Stomach (tissue), 8 donors: ENCODE measurements at regions not wholly inside any gene's neighbourhood (a gene's known extent, or its start where the extent isn't known, plus 50 kb on each side); places are given as distances from the start of the nearest gene placed in this dataset.
A peak's percentile ranks its signal among the peaks of the same experiment; 100 is the strongest.

ENCODE experiments used
- DNase-seq, 2 donors: peaks; one replicate each; pipeline versions ENCODE4 v3.0.0 to v3.0.0-alpha.2; 2013 to 2019
- H3K27ac ChIP-seq, 5 donors: fragments of 200-600 bp in 4 of 5; sonication (generic) in 4 of 5; one replicate each; pipeline ENCODE4 v1.5.1; 2013 to 2019; ENCODE audit warnings: mild to moderate bottlenecking in 1 of 5, moderate library complexity in 1 of 5
- H3K27me3 ChIP-seq, 3 donors: fragments of 200-600 bp; sonication (generic); one replicate each; pipeline ENCODE4 v1.5.1; 2017 to 2019; ENCODE audit warnings: mixed run types in 1 of 3
- H3K36me3 ChIP-seq, 4 donors: fragments of 200-600 bp; sonication (generic); 1 replicate in 3 of 4; 2 replicates in 1 of 4; pipeline ENCODE4 v1.5.1; 2016 to 2019
- H3K4me1 ChIP-seq, 4 donors: fragments of 200-600 bp; sonication (generic); one replicate each; pipeline ENCODE4 v1.5.1; 2016 to 2019
- H3K4me3 ChIP-seq, 4 donors: fragments of 200-600 bp; sonication (generic) in 3 of 4; one replicate each; pipeline ENCODE4 v1.5.1; 2016 to 2019; ENCODE audit warnings: mild to moderate bottlenecking in 1 of 4
- H3K9me3 ChIP-seq, 4 donors: fragments of 200-600 bp; sonication (generic); one replicate each; pipeline ENCODE4 v1.5.1; 2016 to 2019
- CTCF ChIP-seq, 7 experiments: fragments of 450-650 bp in 4 of 7; fragments of 200-600 bp in 3 of 7; sonication (generic) in 3 of 7; IDR thresholded peaks; one replicate each; pipeline ENCODE4 v1.5.1; 2016 to 2019; ENCODE audit warnings: antibody characterized with exemption in 7 of 7, control low read depth in 2 of 7, mild to moderate bottlenecking in 1 of 7
- EP300 ChIP-seq: sonication (generic); formaldehyde crosslinking; IDR thresholded peaks from one replicate; pipeline ENCODE4 v1.6.1; 2017; ENCODE audit warnings: antibody characterized with exemption
- POLR2A ChIP-seq, 4 donors: fragments of 450-650 bp; IDR thresholded peaks; one replicate each; pipeline ENCODE4 v1.6.1; 2016; ENCODE audit warnings: antibody characterized with exemption in 4 of 4, control low read depth in 2 of 4, mild to moderate bottlenecking in 1 of 4, moderate library complexity in 1 of 4
- POLR2AphosphoS5 ChIP-seq, 3 donors: sonication (generic); formaldehyde crosslinking; IDR thresholded peaks; one replicate each; pipeline ENCODE4 v1.6.1; 2016; ENCODE audit warnings: antibody characterized with exemption in 3 of 3
- WGBS, 5 donors: extraction: QIAGEN DNeasy Blood & Tissue Kit in 3 of 5; methylation state at CpG; one replicate each; pipeline versions ENCODE4 v1.1.5 to v1.1.7; 2013 to 2018; 5-methylcytosine and 5-hydroxymethylcytosine counted together
- intact Hi-C: fragments of 100-400 bp; cut with DNase I; formaldehyde crosslinking; loops from one replicate; pipeline ENCODE4 v1.15.1; 2023; ENCODE audit warnings: low total_unique reads
- donor health status: healthy with polysubstance abuse.
- donor health status: Bipolar disorder and iron deficiency.
- donor health status: healthy.

- WGBS, 5 donors = 88 to 100% (median 96%) methylated on average over 1 of the region's 1 CpG
- Histone ChIP-seq H3K36me3 (no peaks in the 10 kb centered on the region), H3K4me1 (peaks cover 0 to 15% (median 8%) of the 10 kb centered on the region in 4 donors), H3K27ac (peak overlapping the region in 4 of 5 donors; percentile 32 to 68 (median 53)), H3K9me3 (no peaks in the 10 kb centered on the region), H3K4me3 (no peak overlapping the region), H3K27me3 (no peaks in the 10 kb centered on the region)
- intact Hi-C loops = no loop called here
- TF ChIP-seq POLR2AphosphoS5 (IDR thresholded peaks at IDR 0.05) = no peak
- no peak for TF ChIP-seq EP300
- TF ChIP-seq POLR2A (IDR thresholded peaks at IDR 0.05) = no peak
- peak in 1 of 2 donors; percentile 73 for DNase-seq
Observed at GRCh38 chr3:113118336-113118735, 93.0 kb upstream of the BOC start.

- Histone ChIP-seq H3K27ac (no peak overlapping the region), H3K4me1 (no peaks in the 10 kb centered on the region), H3K4me3 (no peak overlapping the region), H3K36me3 (no peaks in the 10 kb centered on the region), H3K9me3 (no peaks in the 10 kb centered on the region), H3K27me3 (no peaks in the 10 kb centered on the region)
- no peak for DNase-seq
- TF ChIP-seq CTCF (IDR thresholded peaks at IDR 0.05) = no peak
- no peak for TF ChIP-seq POLR2AphosphoS5 (IDR thresholded peaks at IDR 0.05)
- TF ChIP-seq EP300 = no peak
- TF ChIP-seq POLR2A (IDR thresholded peaks at IDR 0.05) = no peak
- WGBS, 5 donors = 92 to 96% (median 94%) methylated on average over 13 of the region's 13 CpGs
- intact Hi-C loops = no loop called here
Observed at GRCh38 chr3:113124256-113124830, 87.0 kb upstream of the BOC start.

GRCh38 chr3:113125951-113126350 lies 85.4 kb upstream of the BOC start:
- no peak for TF ChIP-seq POLR2A (IDR thresholded peaks at IDR 0.05)
- TF ChIP-seq CTCF (IDR thresholded peaks at IDR 0.05) = no peak
- no peak for TF ChIP-seq EP300
- no peak for TF ChIP-seq POLR2AphosphoS5 (IDR thresholded peaks at IDR 0.05)
- 90 to 97% (median 94%) methylated on average over 4 of the region's 4 CpGs for WGBS, 5 donors
- Histone ChIP-seq H3K36me3 (no peaks in the 10 kb centered on the region), H3K27me3 (no peaks in the 10 kb centered on the region), H3K4me3 (no peak overlapping the region), H3K9me3 (no peaks in the 10 kb centered on the region), H3K27ac (no peak overlapping the region), H3K4me1 (no peaks in the 10 kb centered on the region)
- no peak for DNase-seq
- intact Hi-C loops = no loop called here

- 68 to 76% (median 74%) methylated on average over 9 of the region's 9 CpGs for WGBS, 5 donors
- H3K9me3 ChIP-seq = no peaks in the 10 kb centered on the region
- DNase-seq = no peak
- intact Hi-C loops = no loop called here
- H3K27me3 ChIP-seq = no peaks in the 10 kb centered on the region
- H3K36me3 ChIP-seq = no peaks in the 10 kb centered on the region
- H3K4me3 ChIP-seq = no peak overlapping the region
- no peak overlapping the region for H3K27ac ChIP-seq
- H3K4me1 ChIP-seq = no peaks in the 10 kb centered on the region
- TF ChIP-seq EP300 (no peak), POLR2A (IDR thresholded peaks at IDR 0.05) (no peak), CTCF (IDR thresholded peaks at IDR 0.05) (no peak), POLR2AphosphoS5 (IDR thresholded peaks at IDR 0.05) (no peak)
Observed at GRCh38 chr3:113128386-113129015, 82.9 kb upstream of the BOC start.

- TF ChIP-seq POLR2AphosphoS5 (IDR thresholded peaks at IDR 0.05) (no peak), POLR2A (IDR thresholded peaks at IDR 0.05) (no peak), CTCF (IDR thresholded peaks at IDR 0.05) (no peak), EP300 (no peak)
- 73 to 84% (median 81%) methylated on average over 5 of the region's 5 CpGs for WGBS, 5 donors
- H3K4me3 ChIP-seq = no peak overlapping the region
- H3K27ac ChIP-seq = no peak overlapping the region
- no peaks in the 10 kb centered on the region for H3K9me3 ChIP-seq
- intact Hi-C loops = no loop called here
- DNase-seq = no peak
- H3K27me3 ChIP-seq = no peaks in the 10 kb centered on the region
- H3K4me1 ChIP-seq = no peaks in the 10 kb centered on the region
- H3K36me3 ChIP-seq = no peaks in the 10 kb centered on the region
Observed at GRCh38 chr3:113129168-113129567, 82.2 kb upstream of the BOC start.
